ENCODE measurements at regions not wholly inside any gene's neighbourhood (a gene's known extent, or its start where the extent isn't known, plus 50 kb on each side); places are given as distances from the start of the nearest gene placed in this dataset.

DNA sequence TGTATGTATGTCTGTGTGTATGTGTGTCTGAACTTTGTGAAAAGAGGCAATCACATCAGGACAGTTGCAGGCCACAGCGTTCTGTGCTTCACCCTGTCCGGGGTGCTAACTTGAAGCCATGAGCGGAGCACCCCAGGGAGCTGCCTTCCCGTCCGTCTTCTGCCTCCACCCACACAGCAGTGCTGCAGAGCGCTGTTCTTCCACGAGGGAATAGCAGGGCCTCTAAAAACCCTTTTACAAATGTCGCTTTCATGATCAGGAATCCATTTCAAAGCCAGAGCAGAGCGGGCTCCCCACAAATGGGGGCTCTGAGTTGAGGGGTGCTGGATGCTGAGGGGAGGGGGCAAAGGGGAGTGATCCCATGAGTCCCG lies 131.5 kb downstream of the RNASET2 start:
- Mint-ChIP-seq H3K4me3 (no peak overlapping the region), H3K4me1 (peaks cover 8% of the 10 kb centered on the region), H3K27ac (peak overlapping the region in 1 of 7 donors; percentile 16), H3K27me3 (ENCODE audit: low read depth in 3 of 3) (peaks cover 2 to 7% (median 2%) of the 10 kb centered on the region in 3 donors), H3K36me3 (no peaks in the 10 kb centered on the region), H3K9me3 (peaks cover 0 to 2% (median 0%) of the 10 kb centered on the region in 7 donors)
- no peaks in the 10 kb centered on the region for H3K9me3 ChIP-seq (replicated peaks in 1 of 2; ENCODE audit: control insufficient read depth in 1 of 2, insufficient read depth in 1 of 2, low read length in 2 of 2)
- intact Hi-C loops (cut with micrococcal nuclease) = no loop called here
- no peak overlapping the region for H3K4me3 ChIP-seq (replicated peaks in 1 of 3; ENCODE audit: low read depth in 2 of 3, low read length in 3 of 3)
- H4K20me1 ChIP-seq (ENCODE audit: insufficient read depth, low read length) = no peaks in the 10 kb centered on the region
- H3K9ac ChIP-seq (ENCODE audit: insufficient read depth, low read length, poor library complexity, severe bottlenecking) = no peak overlapping the region
- H3K4me2 ChIP-seq (replicated peaks; ENCODE audit: extremely low read depth, low read length, poor library complexity, severe bottlenecking) = no peak overlapping the region
- H3K27ac ChIP-seq (ENCODE audit: low read depth in 1 of 2, low read length in 2 of 2) = no peak overlapping the region
- no peak overlapping the region for H2AFZ ChIP-seq (ENCODE audit: insufficient read depth, low read depth, low read length, poor library complexity, severe bottlenecking)
- peaks cover 4% of the 10 kb centered on the region in 2 donors for H3K4me1 ChIP-seq (ENCODE audit: control insufficient read depth in 1 of 2, insufficient read depth in 2 of 2, low read length in 2 of 2)
- no peak for DNase-seq
- no peaks in the 10 kb centered on the region for H3K36me3 ChIP-seq (replicated peaks in 1 of 2; ENCODE audit: control insufficient read depth in 1 of 2, insufficient read depth in 2 of 2, low read length in 2 of 2)
- TF ChIP-seq CTCF (IDR thresholded peaks at IDR 0.05) = no peak
- H3K79me2 ChIP-seq (ENCODE audit: insufficient read depth, low read length) = no peaks in the 10 kb centered on the region
- no peaks in the 10 kb centered on the region for H3K27me3 ChIP-seq (ENCODE audit: control insufficient read depth in 2 of 2, insufficient read depth in 2 of 2, low read length in 2 of 2)
- 94% methylated on average over 3 of the region's 10 CpGs for WGBS (ENCODE audit: insufficient coverage)

GRCh38 chr6:166824146-166824879 lies 132.0 kb downstream of the RNASET2 start:
- no peaks in the 10 kb centered on the region for H3K36me3 Mint-ChIP-seq
- H2AFZ ChIP-seq (ENCODE audit: insufficient read depth, low read depth, low read length, poor library complexity, severe bottlenecking) = no peak overlapping the region
- DNase-seq = no peak
- H3K27me3 Mint-ChIP-seq (ENCODE audit: low read depth in 3 of 3) = peaks cover 2 to 7% (median 4%) of the 10 kb centered on the region in 3 donors
- no peaks in the 10 kb centered on the region for H3K9me3 ChIP-seq (replicated peaks in 1 of 2; ENCODE audit: control insufficient read depth in 1 of 2, insufficient read depth in 1 of 2, low read length in 2 of 2)
- H3K4me3 ChIP-seq (replicated peaks in 1 of 3; ENCODE audit: low read depth in 2 of 3, low read length in 3 of 3) = no peak overlapping the region
- no peak overlapping the region for H3K27ac ChIP-seq (ENCODE audit: low read depth in 1 of 2, low read length in 2 of 2)
- H3K4me1 ChIP-seq (ENCODE audit: control insufficient read depth in 1 of 2, insufficient read depth in 2 of 2, low read length in 2 of 2) = no peaks in the 10 kb centered on the region
- H3K9me3 Mint-ChIP-seq = peaks cover 0 to 2% (median 0%) of the 10 kb centered on the region in 7 donors
- H4K20me1 ChIP-seq (ENCODE audit: insufficient read depth, low read length) = no peaks in the 10 kb centered on the region
- H3K36me3 ChIP-seq (replicated peaks in 1 of 2; ENCODE audit: control insufficient read depth in 1 of 2, insufficient read depth in 2 of 2, low read length in 2 of 2) = no peaks in the 10 kb centered on the region
- intact Hi-C loops (cut with micrococcal nuclease) = no loop called here
- no peak overlapping the region for H3K27ac Mint-ChIP-seq
- no peaks in the 10 kb centered on the region for H3K79me2 ChIP-seq (ENCODE audit: insufficient read depth, low read length)
- no peak overlapping the region for H3K9ac ChIP-seq (ENCODE audit: insufficient read depth, low read length, poor library complexity, severe bottlenecking)
- H3K4me2 ChIP-seq (replicated peaks; ENCODE audit: extremely low read depth, low read length, poor library complexity, severe bottlenecking) = no peak overlapping the region
- no peak for TF ChIP-seq CTCF (IDR thresholded peaks at IDR 0.05)
- H3K4me3 Mint-ChIP-seq = no peak overlapping the region
- no peaks in the 10 kb centered on the region for H3K27me3 ChIP-seq (ENCODE audit: control insufficient read depth in 2 of 2, insufficient read depth in 2 of 2, low read length in 2 of 2)
- WGBS (ENCODE audit: insufficient coverage) = 93% methylated on average over 5 of the region's 10 CpGs
- H3K4me1 Mint-ChIP-seq = peaks cover 4% of the 10 kb centered on the region
